T-helper 2 cell treated with Interferon-gamma antibody and Interleukin-4, amounts not matched to agents 5 μg/mL and 100 μg/mL, for 36 hours (primary cell): ENCODE measurements at regions not wholly inside any gene's neighbourhood (a gene's known extent, or its start where the extent isn't known, plus 50 kb on each side); places are given as distances from the start of the nearest gene placed in this dataset.

Experiments used
- DNase-seq: peaks from one replicate; pipeline ENCODE4 v3.0.0; 2021; ENCODE audit warnings: low spot score
- H3K27ac Mint-ChIP-seq: one replicate; pipeline ENCODE4 v1.8.0; 2021; ENCODE audit warnings: mild to moderate bottlenecking, mixed read lengths
- H3K27me3 Mint-ChIP-seq: one replicate; pipeline ENCODE4 v1.8.0; 2021; ENCODE audit warnings: low read depth, mixed read lengths
- H3K36me3 Mint-ChIP-seq: one replicate; pipeline ENCODE4 v1.8.0; 2021; ENCODE audit warnings: low read depth, mixed read lengths
- H3K4me1 Mint-ChIP-seq: one replicate; pipeline ENCODE4 v1.8.0; 2021; ENCODE audit warnings: low read depth, mixed read lengths
- H3K4me3 Mint-ChIP-seq: one replicate; pipeline ENCODE4 v1.8.0; 2022; ENCODE audit warnings: mild to moderate bottlenecking, moderate library complexity, mixed read lengths
- H3K9me3 Mint-ChIP-seq: one replicate; pipeline ENCODE4 v1.8.0; 2021; ENCODE audit warnings: mixed read lengths

DNA sequence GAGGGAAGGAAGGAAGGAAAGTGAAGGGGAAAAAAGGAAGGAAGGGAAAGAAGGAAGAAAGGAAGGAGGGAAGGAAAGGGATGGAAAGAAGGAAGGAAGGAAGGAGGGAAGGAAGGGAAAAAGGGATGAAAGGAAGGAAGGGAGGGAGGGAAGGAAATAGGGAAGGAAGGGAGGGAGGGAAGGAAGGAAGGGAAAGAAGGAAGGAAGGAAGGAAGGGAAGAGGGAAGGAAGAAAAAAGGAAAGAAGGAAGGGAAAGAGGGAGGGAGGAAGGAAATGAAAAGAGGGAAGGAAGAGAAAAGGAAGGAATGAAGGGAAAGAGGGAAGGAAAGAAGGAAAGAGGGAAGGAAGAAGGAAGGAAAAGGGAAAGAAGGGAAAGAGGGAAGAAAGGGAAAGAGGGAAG, 136.9 kb downstream of the BARX1 start:
- Mint-ChIP-seq H3K4me1 (no peaks in the 10 kb centered on the region), H3K27me3 (peaks cover 7% of the 10 kb centered on the region), H3K9me3 (no peaks in the 10 kb centered on the region), H3K27ac (no peak overlapping the region), H3K4me3 (no peak overlapping the region), H3K36me3 (no peaks in the 10 kb centered on the region)
- no peak for DNase-seq

DNA sequence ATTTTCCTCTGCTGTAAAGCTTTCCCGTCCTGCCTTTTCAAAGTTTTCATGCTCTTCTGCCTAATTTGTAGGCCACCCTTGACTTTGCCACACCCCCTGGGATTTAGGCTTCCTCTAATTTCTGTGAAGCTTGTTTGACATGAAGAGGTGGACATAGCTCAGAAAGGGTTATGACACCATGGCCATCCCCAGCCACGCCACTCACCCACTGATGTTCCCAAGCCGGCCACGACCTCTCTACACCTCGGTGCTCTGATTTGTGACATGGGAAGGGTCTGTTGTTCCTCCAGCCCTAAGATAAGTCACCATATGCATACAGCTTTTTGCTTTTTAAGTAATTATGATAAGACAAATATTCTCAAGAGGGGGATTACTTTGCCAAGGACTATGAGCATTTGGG, 139.5 kb downstream of the BARX1 start:
- Mint-ChIP-seq H3K27me3 (peaks cover 5% of the 10 kb centered on the region), H3K9me3 (no peaks in the 10 kb centered on the region), H3K36me3 (no peaks in the 10 kb centered on the region), H3K27ac (no peak overlapping the region), H3K4me3 (no peak overlapping the region), H3K4me1 (no peaks in the 10 kb centered on the region)
- no peak for DNase-seq

GRCh38 chr9:93815135-93815534, 140.0 kb downstream of the BARX1 start:
- Mint-ChIP-seq H3K4me3 (no peak overlapping the region), H3K9me3 (no peaks in the 10 kb centered on the region), H3K27ac (no peak overlapping the region), H3K27me3 (peaks cover 5% of the 10 kb centered on the region), H3K36me3 (no peaks in the 10 kb centered on the region), H3K4me1 (no peaks in the 10 kb centered on the region)
- DNase-seq, result no peak

DNA sequence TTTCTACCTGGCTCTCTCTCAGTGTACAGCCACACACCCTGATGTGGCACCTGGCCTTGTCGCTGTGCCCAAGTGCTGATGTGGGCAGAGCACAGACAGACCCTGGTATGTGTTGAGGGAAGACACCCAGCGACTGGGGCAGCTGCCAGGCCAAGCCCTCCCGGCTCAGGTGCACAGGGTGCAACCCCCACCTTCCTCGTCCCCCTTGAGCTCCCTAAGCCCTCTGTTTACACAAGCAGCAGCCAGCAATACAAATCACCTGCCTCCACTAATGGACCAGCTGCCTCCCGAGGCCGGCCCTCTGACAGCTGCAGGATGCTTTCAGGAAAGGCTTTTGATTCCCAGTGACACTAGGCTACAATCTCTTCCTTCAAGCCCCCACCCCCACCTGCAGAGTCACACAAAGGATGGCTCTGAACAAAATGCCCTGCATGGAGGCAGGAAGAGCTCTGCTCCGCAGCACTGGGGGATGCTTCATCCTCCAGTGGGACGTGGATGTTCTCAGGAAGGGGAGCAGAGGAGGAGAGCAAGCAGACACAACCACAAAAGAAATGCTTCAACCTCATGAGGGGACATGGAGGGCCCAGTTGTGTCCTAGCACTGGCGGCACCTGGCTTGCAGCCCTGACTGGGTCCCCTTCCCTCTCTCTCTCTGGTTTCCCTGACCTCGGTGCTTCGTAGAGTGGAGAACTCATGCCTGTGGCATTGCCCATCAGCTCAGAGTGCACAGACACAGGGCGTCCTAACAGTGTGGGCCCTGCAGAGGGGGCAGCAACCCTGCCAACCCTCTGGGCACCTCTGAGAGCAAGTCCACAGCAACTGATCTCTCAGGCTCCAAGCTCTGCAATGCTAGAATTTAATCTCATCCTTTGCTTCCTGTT, 140.8 kb downstream of the BARX1 start:
- no peaks in the 10 kb centered on the region for H3K36me3 Mint-ChIP-seq
- H3K9me3 Mint-ChIP-seq, result no peaks in the 10 kb centered on the region
- no peaks in the 10 kb centered on the region for H3K4me1 Mint-ChIP-seq
- H3K27ac Mint-ChIP-seq, result no peak overlapping the region
- no peak for DNase-seq
- H3K27me3 Mint-ChIP-seq, result peaks cover 5% of the 10 kb centered on the region
- H3K4me3 Mint-ChIP-seq, result no peak overlapping the region

DNA sequence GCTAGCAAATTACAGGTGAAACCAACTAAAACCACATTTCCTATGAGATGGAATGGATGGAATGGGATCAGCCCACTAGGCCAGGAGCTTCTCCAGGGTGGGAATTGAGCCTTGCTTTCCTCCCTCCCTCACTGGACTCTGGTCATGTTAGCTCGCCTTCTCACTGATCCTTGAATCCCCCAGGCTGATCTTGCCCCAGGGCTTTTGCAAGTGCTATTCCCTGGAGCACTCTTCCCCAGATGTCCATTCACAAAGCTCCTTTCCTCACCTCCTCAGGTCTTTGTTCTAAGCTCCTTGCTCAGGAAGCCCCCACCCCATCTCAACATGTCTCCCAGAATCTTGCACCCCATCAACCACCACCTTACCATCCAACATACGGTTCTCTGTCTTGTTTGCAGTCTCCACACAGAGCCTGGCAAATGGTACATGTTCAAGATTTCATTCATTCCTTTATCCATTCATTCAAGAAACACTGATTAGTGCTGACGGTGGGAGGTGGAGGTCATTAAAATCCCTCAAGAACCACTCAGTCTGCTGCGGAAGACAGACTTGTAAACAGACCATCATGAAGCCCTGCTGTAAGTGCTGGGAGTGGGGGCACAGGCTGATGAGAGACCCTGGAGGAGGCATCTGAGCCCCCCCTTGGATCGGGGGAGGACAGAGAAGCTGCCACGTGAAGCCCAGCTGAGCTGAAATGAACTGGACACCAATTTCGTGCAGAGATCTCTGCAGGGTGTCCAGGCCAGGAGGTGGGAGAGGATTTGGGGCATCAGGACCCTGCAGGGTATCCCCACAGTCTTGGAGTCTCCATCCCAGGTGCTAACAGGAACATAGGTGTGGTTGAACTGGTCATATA, 141.7 kb downstream of the BARX1 start:
- no peak for DNase-seq
- Mint-ChIP-seq H3K36me3 (no peaks in the 10 kb centered on the region), H3K27ac (no peak overlapping the region), H3K4me1 (no peaks in the 10 kb centered on the region), H3K27me3 (peaks cover 5% of the 10 kb centered on the region), H3K9me3 (no peaks in the 10 kb centered on the region), H3K4me3 (no peak overlapping the region)

DNA sequence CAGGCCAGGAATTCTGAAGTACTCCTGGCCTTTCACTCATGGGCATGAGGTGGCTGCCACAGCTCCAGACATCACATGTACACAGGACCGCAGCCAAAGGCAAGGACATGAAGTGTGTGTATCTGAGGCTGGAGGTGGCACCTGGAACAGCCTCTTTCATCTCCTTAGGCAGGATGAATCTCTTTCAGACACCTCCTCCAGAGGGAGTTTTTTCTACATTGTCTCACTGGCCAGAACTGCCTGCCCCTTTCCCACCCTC, 142.8 kb downstream of the BARX1 start:
- Mint-ChIP-seq H3K27ac (no peak overlapping the region), H3K27me3 (peaks cover 5% of the 10 kb centered on the region), H3K4me3 (no peak overlapping the region), H3K4me1 (no peaks in the 10 kb centered on the region), H3K36me3 (no peaks in the 10 kb centered on the region), H3K9me3 (no peaks in the 10 kb centered on the region)
- DNase-seq, result no peak

- H3K4me3 Mint-ChIP-seq, result no peak overlapping the region
- no peaks in the 10 kb centered on the region for H3K4me1 Mint-ChIP-seq
- H3K27ac Mint-ChIP-seq, result no peak overlapping the region
- DNase-seq, result no peak
- H3K36me3 Mint-ChIP-seq, result no peaks in the 10 kb centered on the region
- peaks cover 5% of the 10 kb centered on the region for H3K27me3 Mint-ChIP-seq
- H3K9me3 Mint-ChIP-seq, result no peaks in the 10 kb centered on the region
Measured at GRCh38 chr9:93810028-93810971, 144.9 kb downstream of the BARX1 start.

- Mint-ChIP-seq H3K36me3 (no peaks in the 10 kb centered on the region), H3K27me3 (peaks cover 5% of the 10 kb centered on the region), H3K9me3 (no peaks in the 10 kb centered on the region), H3K4me1 (no peaks in the 10 kb centered on the region), H3K4me3 (no peak overlapping the region), H3K27ac (no peak overlapping the region)
- DNase-seq, result no peak
Measured at GRCh38 chr9:93809204-93809940, 145.8 kb downstream of the BARX1 start.

DNA sequence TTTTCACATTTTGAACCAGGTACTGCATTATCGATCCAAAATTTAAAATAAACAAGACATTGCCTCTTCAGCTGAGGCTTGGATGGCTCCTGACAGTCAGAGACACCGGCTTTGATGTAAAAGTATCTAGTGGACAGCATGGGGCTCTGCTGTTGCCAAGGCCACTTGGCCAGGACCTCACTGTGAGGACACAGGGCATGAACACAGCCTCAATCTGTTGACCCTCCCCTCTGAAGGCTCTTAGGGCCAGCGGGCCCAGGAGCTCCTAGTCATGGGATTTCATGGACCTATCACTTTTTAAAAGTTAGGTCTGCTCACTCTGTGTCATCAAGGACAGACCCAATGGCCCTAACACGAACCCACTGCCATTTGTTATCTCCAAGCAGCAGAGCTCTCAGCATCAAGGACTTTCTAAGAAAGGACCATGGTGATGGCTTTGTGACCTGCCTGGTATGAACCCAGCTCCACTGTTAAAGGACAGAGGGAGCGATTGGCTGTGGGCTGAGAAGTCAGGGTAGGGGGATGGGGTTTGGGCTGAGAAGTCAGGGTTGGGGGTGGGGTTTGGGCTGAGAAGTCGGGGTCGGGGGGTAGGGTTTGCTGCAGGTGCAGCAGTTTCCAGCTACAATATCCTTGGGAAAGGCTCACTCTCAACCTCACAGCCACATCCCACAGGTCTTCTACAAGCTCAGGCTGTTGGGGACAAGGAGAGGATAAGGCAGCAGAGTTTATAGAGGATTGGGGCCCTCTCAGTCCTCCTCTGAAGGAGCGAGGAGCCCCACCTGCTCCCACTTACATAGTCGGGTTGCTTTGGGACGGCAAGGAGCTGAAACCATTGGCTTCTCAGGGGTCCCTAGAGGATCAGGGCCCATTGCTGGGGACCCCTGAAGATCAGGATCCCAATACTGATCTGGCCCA, 146.8 kb downstream of the BARX1 start:
- Mint-ChIP-seq H3K27ac (no peak overlapping the region), H3K9me3 (no peaks in the 10 kb centered on the region), H3K4me3 (no peak overlapping the region), H3K36me3 (no peaks in the 10 kb centered on the region), H3K27me3 (peaks cover 1% of the 10 kb centered on the region), H3K4me1 (no peaks in the 10 kb centered on the region)
- DNase-seq, result no peak

DNA sequence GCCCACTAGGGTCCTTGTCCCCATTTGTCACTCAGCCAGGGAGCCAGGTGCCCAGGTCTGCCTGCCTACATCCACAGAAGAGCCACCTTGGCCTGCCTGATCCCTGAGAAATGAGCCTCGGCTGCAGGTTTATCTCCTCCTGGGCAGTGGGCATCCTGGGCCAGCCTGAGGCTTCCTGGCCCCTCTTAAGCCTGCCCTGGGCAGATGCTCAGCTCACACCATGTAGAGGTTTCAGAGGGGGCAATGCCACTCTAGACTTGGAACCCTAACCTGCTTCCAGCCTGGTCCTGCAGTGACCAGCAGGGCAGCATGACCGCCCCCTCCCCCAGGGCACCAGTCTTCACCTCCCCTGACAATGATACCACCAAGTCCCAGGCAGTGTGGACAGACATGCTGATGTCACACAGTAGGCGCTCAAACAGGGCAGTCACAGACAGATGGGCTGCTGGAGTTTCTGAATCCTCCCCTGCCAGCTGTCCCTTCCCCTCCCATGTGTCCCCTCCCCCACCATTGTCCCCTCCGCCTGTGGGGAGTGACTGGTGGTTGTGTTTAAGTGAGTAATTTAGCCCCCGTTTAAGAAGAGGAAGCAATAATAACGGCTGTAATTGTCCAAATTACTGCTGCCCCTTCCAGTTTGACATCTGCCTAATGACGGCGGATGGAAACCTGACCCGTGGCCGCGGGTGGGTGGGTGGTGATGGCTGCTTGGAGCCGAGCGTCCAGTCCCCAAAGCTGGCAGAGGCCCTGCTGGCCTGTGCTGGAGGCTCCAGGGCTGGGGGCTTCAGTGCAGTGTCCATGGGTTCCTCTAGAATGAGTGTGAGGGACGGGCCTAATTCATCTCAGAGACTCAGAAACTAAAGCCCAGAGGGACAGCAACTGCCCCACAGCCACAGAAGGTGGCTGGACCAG, 147.7 kb downstream of the BARX1 start:
- H3K9me3 Mint-ChIP-seq, result no peaks in the 10 kb centered on the region
- no peak for DNase-seq
- no peaks in the 10 kb centered on the region for H3K27me3 Mint-ChIP-seq
- H3K4me3 Mint-ChIP-seq, result no peak overlapping the region
- no peak overlapping the region for H3K27ac Mint-ChIP-seq
- no peaks in the 10 kb centered on the region for H3K36me3 Mint-ChIP-seq
- H3K4me1 Mint-ChIP-seq, result no peaks in the 10 kb centered on the region

GRCh38 chr9:93801581-93802284, 153.4 kb downstream of the BARX1 start:
- no peak for DNase-seq
- Mint-ChIP-seq H3K9me3 (no peaks in the 10 kb centered on the region), H3K4me3 (no peak overlapping the region), H3K36me3 (no peaks in the 10 kb centered on the region), H3K27ac (no peak overlapping the region), H3K4me1 (no peaks in the 10 kb centered on the region), H3K27me3 (peaks cover 4% of the 10 kb centered on the region)
